Thyroid gland (tissue), 4 donors: ENCODE measurements at regions not wholly inside any gene's neighbourhood (a gene's known extent, or its start where the extent isn't known, plus 50 kb on each side); places are given as distances from the start of the nearest gene placed in this dataset.

Experiments
- DNase-seq, 2 donors: peaks; one replicate each; pipeline ENCODE4 v3.0.0-alpha.2; 2019
- H3K27ac ChIP-seq, 3 donors: fragments of 200-600 bp; sonication (generic); 1 replicate in 2 of 3; 2 replicates in 1 of 3; pipeline ENCODE4 v1.5.1; 2016 to 2019; ENCODE audit warnings: mild to moderate bottlenecking in 1 of 3, moderate library complexity in 1 of 3
- H3K27me3 ChIP-seq: fragments of 200-600 bp; sonication (generic); one replicate; pipeline ENCODE4 v1.5.1; 2019
- H3K36me3 ChIP-seq, 2 donors: fragments of 200-600 bp; sonication (generic); one replicate each; pipeline ENCODE4 v1.5.1; 2016 to 2019
- H3K4me1 ChIP-seq, 2 donors: fragments of 200-600 bp; sonication (generic); one replicate each; pipeline ENCODE4 v1.5.1; 2017 to 2019
- H3K4me3 ChIP-seq, 3 donors: fragments of 200-600 bp; sonication (generic); replicated peaks in 1 of 3; 1 replicate in 2 of 3; 2 replicates in 1 of 3; pipeline ENCODE4 v1.5.1; 2016; ENCODE audit warnings: mild to moderate bottlenecking in 1 of 3
- H3K9me3 ChIP-seq: fragments of 200-600 bp; sonication (generic); one replicate; pipeline ENCODE4 v1.5.1; 2017
- CTCF ChIP-seq, 6 experiments: fragments of 200-600 bp in 3 of 6; fragments of 450-650 bp in 3 of 6; sonication (generic) in 3 of 6; IDR thresholded peaks; one replicate each; pipeline ENCODE4 v1.5.1; 2016 to 2019; ENCODE audit warnings: antibody characterized with exemption in 6 of 6, mild to moderate bottlenecking in 2 of 6, inconsistent platforms in 1 of 6, moderate library complexity in 1 of 6
- POLR2A ChIP-seq, 2 donors: fragments of 450-650 bp; IDR thresholded peaks; one replicate each; pipeline ENCODE4 v1.6.1; 2017; ENCODE audit warnings: antibody characterized with exemption in 2 of 2, mild to moderate bottlenecking in 2 of 2, moderate library complexity in 1 of 2
- WGBS, 2 donors: methylation state at CpG; one replicate each; pipeline ENCODE4 v1.1.5; 2017; 5-methylcytosine and 5-hydroxymethylcytosine counted together
- intact Hi-C: fragments of 100-400 bp; cut with DNase I; formaldehyde crosslinking; loops from one replicate; pipeline ENCODE4 v1.15.1; 2023

DNA sequence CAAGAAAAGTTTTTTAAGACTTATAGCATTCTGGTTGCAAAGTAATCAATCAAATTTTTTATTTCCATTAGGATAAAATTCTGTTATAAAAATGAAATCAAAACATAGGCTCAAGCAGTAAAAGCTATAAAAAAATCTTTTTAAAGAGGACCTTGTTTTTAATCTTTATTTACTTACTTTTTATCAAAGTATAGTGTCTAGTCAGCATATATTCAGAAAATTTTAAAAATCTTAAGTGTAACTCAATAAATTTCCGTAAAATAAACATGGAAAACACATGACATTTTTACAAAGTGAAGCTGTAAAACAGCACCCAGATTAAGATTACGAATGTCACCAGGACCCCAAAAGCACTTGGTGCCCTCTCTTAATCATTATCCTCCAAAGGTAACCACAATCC is 302.4 kb downstream of the TMEM161B start:
- Histone ChIP-seq H3K9me3 (no peaks in the 10 kb centered on the region), H3K4me1 (no peaks in the 10 kb centered on the region), H3K27ac (no peak overlapping the region), H3K27me3 (no peaks in the 10 kb centered on the region), H3K4me3 (no peak overlapping the region), H3K36me3 (no peaks in the 10 kb centered on the region)
- TF ChIP-seq CTCF (IDR thresholded peaks at IDR 0.05) (no peak), POLR2A (IDR thresholded peaks at IDR 0.05) (no peak)
- intact Hi-C loops: no loop called here
- 38 to 42% methylated on average over 2 of the region's 2 CpGs for WGBS, 2 donors
- no peak for DNase-seq

GRCh38 chr5:87954121-87954520 is 314.5 kb downstream of the TMEM161B start:
- Histone ChIP-seq H3K4me1 (no peaks in the 10 kb centered on the region), H3K27ac (no peak overlapping the region), H3K9me3 (no peaks in the 10 kb centered on the region), H3K27me3 (no peaks in the 10 kb centered on the region), H3K36me3 (no peaks in the 10 kb centered on the region), H3K4me3 (no peak overlapping the region)
- no peak for DNase-seq
- TF ChIP-seq CTCF (IDR thresholded peaks at IDR 0.05) (no peak), POLR2A (IDR thresholded peaks at IDR 0.05) (no peak)
- intact Hi-C loops: no loop called here

DNA sequence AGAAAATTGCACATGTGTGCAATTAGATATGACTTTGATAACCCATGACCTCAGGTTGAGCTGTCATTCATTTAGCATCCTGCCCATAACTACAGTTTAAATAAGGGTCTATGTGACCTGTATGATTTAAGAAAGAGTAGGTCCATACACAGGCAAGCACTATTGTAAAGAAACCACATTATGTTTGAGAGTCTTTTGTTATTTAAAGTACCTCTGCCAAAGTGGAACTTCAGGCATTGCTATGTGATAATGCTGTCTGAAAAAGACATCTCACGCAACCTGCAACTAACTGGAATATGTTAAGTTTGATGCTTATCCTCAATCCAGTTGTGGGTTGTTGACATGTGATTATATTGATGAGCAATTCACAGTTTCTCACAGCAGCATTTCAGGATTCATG is 317.0 kb downstream of the TMEM161B start:
- TF ChIP-seq CTCF (IDR thresholded peaks at IDR 0.05) (no peak), POLR2A (IDR thresholded peaks at IDR 0.05) (no peak)
- no peak for DNase-seq
- Histone ChIP-seq H3K27me3 (no peaks in the 10 kb centered on the region), H3K36me3 (no peaks in the 10 kb centered on the region), H3K4me1 (no peaks in the 10 kb centered on the region), H3K27ac (no peak overlapping the region), H3K4me3 (no peak overlapping the region), H3K9me3 (no peaks in the 10 kb centered on the region)
- intact Hi-C loops: no loop called here
- 88 to 92% methylated on average over 1 of the region's 1 CpG for WGBS, 2 donors

DNA sequence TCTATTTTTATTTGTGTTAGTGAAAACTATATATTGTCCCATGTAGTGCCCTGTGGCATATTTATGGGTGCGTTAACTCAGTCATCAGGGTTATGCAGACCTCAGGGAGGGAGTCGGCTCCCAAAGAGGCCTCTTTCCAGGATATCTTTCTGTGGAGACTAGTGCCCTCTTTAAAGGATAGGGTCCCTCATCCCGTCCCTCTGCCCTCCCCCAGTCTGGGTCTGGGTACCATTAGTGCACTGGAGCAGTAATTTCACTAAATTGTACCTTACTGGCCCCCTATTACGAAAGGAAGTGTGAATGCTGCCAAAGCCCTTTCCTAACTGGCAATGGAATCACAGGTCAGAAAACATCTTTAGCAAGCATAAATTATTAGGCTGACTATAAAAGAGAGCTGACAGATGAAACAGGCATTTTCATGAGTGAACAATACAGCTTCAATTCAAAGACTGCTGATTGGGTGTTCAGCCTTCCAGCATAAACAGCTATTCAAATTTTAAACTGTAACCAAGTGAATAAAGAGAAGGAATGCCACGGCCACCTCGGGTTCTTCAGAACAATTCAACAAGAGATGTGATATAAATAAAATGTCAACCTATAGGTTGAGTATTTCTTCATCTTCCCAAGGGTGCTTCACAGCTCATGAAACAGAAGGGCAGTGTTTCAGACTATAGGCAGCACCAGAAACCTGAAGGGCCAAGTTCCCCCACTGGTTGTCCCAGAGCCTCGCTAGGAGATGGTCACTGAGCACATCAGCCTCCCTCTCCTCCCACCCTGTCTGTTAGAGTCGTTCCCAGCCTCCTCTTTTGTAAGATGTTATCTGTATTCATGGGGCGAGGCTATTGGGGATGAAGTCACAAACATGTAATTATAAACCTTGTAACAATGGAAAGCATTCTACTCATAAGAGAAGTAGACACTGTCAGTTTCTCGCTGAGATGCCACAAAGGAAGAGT is 318.7 kb downstream of the TMEM161B start:
- intact Hi-C loops: no loop called here
- TF ChIP-seq CTCF (IDR thresholded peaks at IDR 0.05) (no peak), POLR2A (IDR thresholded peaks at IDR 0.05) (no peak)
- no peak for DNase-seq
- H3K4me1 ChIP-seq: no peaks in the 10 kb centered on the region
- no peaks in the 10 kb centered on the region for H3K9me3 ChIP-seq
- no peaks in the 10 kb centered on the region for H3K36me3 ChIP-seq
- no peaks in the 10 kb centered on the region for H3K27me3 ChIP-seq
- 59 to 68% methylated on average over 10 of the region's 10 CpGs for WGBS, 2 donors
- no peak overlapping the region for H3K4me3 ChIP-seq
- no peak overlapping the region for H3K27ac ChIP-seq

DNA sequence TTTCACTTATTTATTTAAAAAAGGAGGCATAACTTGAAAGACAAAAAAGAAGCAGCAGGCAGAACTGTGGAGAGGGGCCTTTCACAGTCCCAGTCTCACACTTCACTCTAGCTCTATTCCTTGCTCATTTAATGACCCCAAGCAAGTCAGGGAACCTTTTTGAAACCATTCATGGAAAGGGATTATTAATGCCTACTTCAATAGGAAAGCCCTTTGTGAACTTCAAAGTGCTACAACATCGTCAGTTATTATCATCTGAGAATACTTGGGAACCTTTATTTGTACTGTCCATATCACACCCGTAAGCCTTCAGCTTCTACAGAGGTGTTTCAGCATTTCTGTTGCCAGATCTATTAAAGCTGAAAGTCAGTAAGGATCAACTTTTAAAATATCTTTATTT is 320.2 kb downstream of the TMEM161B start:
- 79 to 87% methylated on average over 2 of the region's 2 CpGs for whole genome bisulfite sequencing, 2 donors
- no peak for DNase-seq
- no peak for TF ChIP-seq CTCF (IDR thresholded peaks at IDR 0.05)
- no peak for TF ChIP-seq POLR2A (IDR thresholded peaks at IDR 0.05)

More for the DNA sequence above, 320.2 kb downstream of the TMEM161B start:
- Histone ChIP-seq H3K9me3 (no peaks in the 10 kb centered on the region), H3K36me3 (no peaks in the 10 kb centered on the region), H3K4me1 (no peaks in the 10 kb centered on the region), H3K27me3 (no peaks in the 10 kb centered on the region), H3K27ac (no peak overlapping the region), H3K4me3 (no peak overlapping the region)
- intact Hi-C loops: no loop called here
